ENCODE measurements at regions not wholly inside any gene's neighbourhood (a gene's known extent, or its start where the extent isn't known, plus 50 kb on each side); places are given as distances from the start of the nearest gene placed in this dataset.

DNA sequence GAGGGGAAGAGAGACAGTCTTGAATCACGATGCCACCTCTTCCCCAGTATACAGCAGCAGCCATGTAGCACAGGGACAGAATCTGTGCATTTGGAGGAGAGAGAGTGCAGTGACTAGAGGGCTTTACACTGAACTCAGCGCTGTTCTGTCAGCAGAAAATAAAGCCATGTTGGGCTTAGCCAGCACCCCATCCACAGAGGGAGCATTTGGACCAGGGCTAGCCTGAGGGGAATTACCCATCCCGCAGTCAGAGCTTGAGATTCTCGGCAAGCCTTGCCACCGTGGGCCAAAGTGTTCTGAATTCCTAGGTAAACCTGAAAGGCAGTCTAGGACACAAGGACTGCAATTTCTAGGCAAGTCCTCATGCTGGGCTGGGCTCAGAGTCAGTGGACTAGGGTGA is 120.4 kb upstream of the CNOT2 start:
- no peak for TF ChIP-seq POLR2A (IDR thresholded peaks at IDR 0.05)
- TF ChIP-seq, protein P1, sequence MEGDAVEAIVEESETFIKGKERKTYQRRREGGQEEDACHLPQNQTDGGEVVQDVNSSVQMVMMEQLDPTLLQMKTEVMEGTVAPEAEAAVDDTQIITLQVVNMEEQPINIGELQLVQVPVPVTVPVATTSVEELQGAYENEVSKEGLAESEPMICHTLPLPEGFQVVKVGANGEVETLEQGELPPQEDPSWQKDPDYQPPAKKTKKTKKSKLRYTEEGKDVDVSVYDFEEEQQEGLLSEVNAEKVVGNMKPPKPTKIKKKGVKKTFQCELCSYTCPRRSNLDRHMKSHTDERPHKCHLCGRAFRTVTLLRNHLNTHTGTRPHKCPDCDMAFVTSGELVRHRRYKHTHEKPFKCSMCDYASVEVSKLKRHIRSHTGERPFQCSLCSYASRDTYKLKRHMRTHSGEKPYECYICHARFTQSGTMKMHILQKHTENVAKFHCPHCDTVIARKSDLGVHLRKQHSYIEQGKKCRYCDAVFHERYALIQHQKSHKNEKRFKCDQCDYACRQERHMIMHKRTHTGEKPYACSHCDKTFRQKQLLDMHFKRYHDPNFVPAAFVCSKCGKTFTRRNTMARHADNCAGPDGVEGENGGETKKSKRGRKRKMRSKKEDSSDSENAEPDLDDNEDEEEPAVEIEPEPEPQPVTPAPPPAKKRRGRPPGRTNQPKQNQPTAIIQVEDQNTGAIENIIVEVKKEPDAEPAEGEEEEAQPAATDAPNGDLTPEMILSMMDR (IDR thresholded peaks at IDR 0.05) = no peak
